IMR-90 (cell line): ENCODE measurements at regions not wholly inside any gene's neighbourhood (a gene's known extent, or its start where the extent isn't known, plus 50 kb on each side); places are given as distances from the start of the nearest gene placed in this dataset.

Experiments used
- ATAC-seq: fragments of 200-7000 bp; cut with Tn5 transposase; 2 replicates; pipeline ENCODE4 v1.9.1; 2020; ENCODE audit warnings: low read depth, mild to moderate bottlenecking, moderate library complexity
- BruUV-seq: library from RNA; stranded (reverse); fragments of 400-500 nt; replicated peaks from 2 replicates; lab custom pipeline; 2021; lab: Mats Ljungman, UMichigan
- CTCF ChIA-PET: fragments of 300-600 bp; formaldehyde crosslinking; extraction: SDS; loops from one replicate; lab custom pipeline; 2021; ENCODE audit warnings: antibody characterized with exemption; lab: Yijun Ruan, JAX
- POLR2A ChIA-PET: fragments of 300-600 bp; sonication (Branson Sonifier 250); formaldehyde crosslinking; loops from one replicate; lab custom pipeline; 2022; ENCODE audit warnings: antibody characterized with exemption; ENCODE audit not compliant: unreplicated experiment; lab: Charles Lee
- DNase-seq: peaks from one replicate; pipeline ENCODE4 v3.0.0; 2013
- H2AFZ ChIP-seq: replicated peaks from 2 replicates; pipeline ENCODE3; 2013; ENCODE audit warnings: low read length, mild to moderate bottlenecking; ENCODE audit not compliant: poor library complexity
- H2AK5ac ChIP-seq: 2 replicates; pipeline ENCODE4 v1.6.1; 2013; ENCODE audit warnings: low read depth, low read length, inconsistent platforms
- H2AK9ac ChIP-seq: replicated peaks from 2 replicates; pipeline ENCODE3; 2013; ENCODE audit warnings: mild to moderate bottlenecking, low read depth, low read length, moderate library complexity; ENCODE audit not compliant: poor library complexity
- H2BK120ac ChIP-seq: 2 replicates; pipeline ENCODE4 v1.6.1; 2013; ENCODE audit warnings: low read depth, low read length, inconsistent platforms
- H2BK15ac ChIP-seq: 3 replicates; pipeline ENCODE4 v1.6.1; 2013; ENCODE audit warnings: low read depth, low read length, inconsistent platforms
- H2BK20ac ChIP-seq: 2 replicates; pipeline ENCODE4 v1.6.1; 2013; ENCODE audit warnings: low read depth, mild to moderate bottlenecking, inconsistent platforms, low read length, moderate library complexity
- H2BK5ac ChIP-seq: 2 replicates; pipeline ENCODE4 v1.6.1; 2013; ENCODE audit warnings: mild to moderate bottlenecking, low read depth, low read length, inconsistent platforms; ENCODE audit not compliant: poor library complexity, severe bottlenecking
- H3K14ac ChIP-seq: replicated peaks from 2 replicates; pipeline ENCODE4 v1.6.1; 2013; ENCODE audit warnings: low read depth, low read length, inconsistent platforms
- H3K18ac ChIP-seq: 2 replicates; pipeline ENCODE4 v1.6.1; 2013; ENCODE audit warnings: low read depth, low read length, control low read depth
- H3K23ac ChIP-seq: 2 replicates; pipeline ENCODE4 v1.6.1; 2013; ENCODE audit warnings: low read depth, low read length, inconsistent platforms
- H3K27ac ChIP-seq: 2 replicates; pipeline ENCODE4 v1.5.1; 2013; ENCODE audit warnings: mild to moderate bottlenecking, control low read depth, low read length; ENCODE audit not compliant: insufficient read depth
- H3K27me3 ChIP-seq: 2 replicates; pipeline ENCODE4 v1.6.1; 2013; ENCODE audit warnings: low read length; ENCODE audit not compliant: control insufficient read depth, insufficient read depth
- H3K36me3 ChIP-seq: 2 replicates; pipeline ENCODE4 v1.6.1; 2013; ENCODE audit warnings: low read length, mixed read lengths; ENCODE audit not compliant: control insufficient read depth, insufficient read depth
- H3K4ac ChIP-seq: 2 replicates; pipeline ENCODE4 v1.6.1; 2013; ENCODE audit warnings: low read depth, low read length, inconsistent platforms
- H3K4me1 ChIP-seq: 2 replicates; pipeline ENCODE4 v1.6.1; 2013; ENCODE audit warnings: low read length, mixed read lengths; ENCODE audit not compliant: control insufficient read depth, insufficient read depth
- H3K4me2 ChIP-seq: 2 replicates; pipeline ENCODE4 v1.6.1; 2013; ENCODE audit warnings: low read depth, mild to moderate bottlenecking, control low read depth, low read length, moderate library complexity
- H3K4me3 ChIP-seq: 2 replicates; pipeline ENCODE4 v1.5.1; 2013; ENCODE audit warnings: low read depth, mild to moderate bottlenecking, control low read depth, low read length, moderate library complexity; ENCODE audit not compliant: insufficient read depth
- H3K56ac ChIP-seq: 2 replicates; pipeline ENCODE4 v1.6.1; 2013; ENCODE audit warnings: low read length, inconsistent platforms; ENCODE audit not compliant: insufficient read depth; ENCODE audit errors: extremely low read depth
- H3K79me1 ChIP-seq, 2 experiments: 2 replicates each; pipeline ENCODE4 v1.6.1; 2013; ENCODE audit warnings: low read length in 2 of 2, inconsistent platforms in 1 of 2, low read depth in 1 of 2
- H3K9ac ChIP-seq: 2 replicates; pipeline ENCODE4 v1.6.1; 2013; ENCODE audit warnings: low read depth, low read length, control low read depth
- H3K9me1 ChIP-seq: 2 replicates; pipeline ENCODE4 v1.6.1; 2013; ENCODE audit warnings: low read length, inconsistent platforms; ENCODE audit not compliant: insufficient read depth
- H3K9me3 ChIP-seq: 2 replicates; pipeline ENCODE4 v1.6.1; 2013; ENCODE audit warnings: low read length; ENCODE audit not compliant: control insufficient read depth, insufficient read depth
- H4K20me1 ChIP-seq: 2 replicates; pipeline ENCODE4 v1.6.1; 2013; ENCODE audit warnings: low read length, inconsistent platforms; ENCODE audit not compliant: insufficient read depth
- H4K5ac ChIP-seq: 2 replicates; pipeline ENCODE4 v1.6.1; 2013; ENCODE audit warnings: mild to moderate bottlenecking, low read depth, low read length, control low read depth
- H4K8ac ChIP-seq, 2 experiments: 2 replicates each; pipeline ENCODE4 v1.6.1; 2013; ENCODE audit warnings: low read depth in 2 of 2, low read length in 2 of 2, control low read depth in 1 of 2, inconsistent platforms in 1 of 2
- H4K91ac ChIP-seq: 2 replicates; pipeline ENCODE4 v1.6.1; 2013; ENCODE audit warnings: low read depth, low read length, inconsistent platforms; ENCODE audit not compliant: insufficient read depth
- BHLHE40 ChIP-seq: fragments of 150-350 bp; IDR thresholded peaks from 2 replicates; pipeline ENCODE4 v1.6.1; 2016; ENCODE audit warnings: mild to moderate bottlenecking, low read depth, low read length
- CEBPB ChIP-seq: IDR thresholded peaks from 2 replicates; pipeline ENCODE4 v1.6.1; 2012; ENCODE audit warnings: low read depth, low read length, improper control_type of control experiment
- CHD1 ChIP-seq: IDR thresholded peaks from 2 replicates; pipeline ENCODE4 v1.6.1; 2012; ENCODE audit warnings: low read depth, low read length, improper control_type of control experiment
- CTCF ChIP-seq: conservative IDR thresholded peaks from 2 replicates; pipeline ENCODE4 v1.5.1; 2012; ENCODE audit warnings: mild to moderate bottlenecking, low read depth, low read length, improper control_type of control experiment
- FOS ChIP-seq: fragments of 150-350 bp; IDR thresholded peaks from 2 replicates; pipeline ENCODE4 v1.6.1; 2016; ENCODE audit warnings: low read depth, low read length
- MAFK ChIP-seq: IDR thresholded peaks from 2 replicates; pipeline ENCODE4 v1.6.1; 2012; ENCODE audit warnings: low read depth, low read length, improper control_type of control experiment
- MAZ ChIP-seq: IDR thresholded peaks from 2 replicates; pipeline ENCODE4 v1.6.1; 2012; ENCODE audit warnings: low read depth, mild to moderate bottlenecking, low read length, improper control_type of control experiment, moderate library complexity, borderline replicate concordance
- MXI1 ChIP-seq: IDR thresholded peaks from 2 replicates; pipeline ENCODE4 v1.6.1; 2012; ENCODE audit warnings: low read depth, mild to moderate bottlenecking, low read length, moderate library complexity, borderline replicate concordance
- NFE2L2 ChIP-seq: fragments of 150-350 bp; IDR thresholded peaks from 2 replicates; pipeline ENCODE4 v1.6.1; 2016; ENCODE audit warnings: low read depth, mild to moderate bottlenecking, low read length
- RAD21 ChIP-seq: IDR thresholded peaks from 2 replicates; pipeline ENCODE4 v1.6.1; 2012; ENCODE audit warnings: low read length, improper control_type of control experiment
- RCOR1 ChIP-seq: IDR thresholded peaks from 2 replicates; pipeline ENCODE4 v1.6.1; 2012; ENCODE audit warnings: mild to moderate bottlenecking, low read length, improper control_type of control experiment; ENCODE audit not compliant: insufficient replicate concordance
- RFX5 ChIP-seq: IDR thresholded peaks from 2 replicates; pipeline ENCODE4 v1.8.0; 2012; ENCODE audit warnings: low read depth, mild to moderate bottlenecking, low read length, moderate library complexity
- SMC3 ChIP-seq: fragments of 150-350 bp; IDR thresholded peaks from 2 replicates; pipeline ENCODE4 v1.6.1; 2016; ENCODE audit warnings: low read depth, mild to moderate bottlenecking, antibody characterized with exemption, low read length, moderate library complexity
- WGBS, 2 experiments: methylation state at CpG; one replicate each; pipeline versions ENCODE4 v1.1.5 to v1.1.7; 2013; ENCODE audit warnings: missing lambda C conversion rate in 2 of 2; ENCODE audit not compliant: insufficient read length in 1 of 2; ENCODE audit errors: extremely low coverage in 2 of 2; 5-methylcytosine and 5-hydroxymethylcytosine counted together
- dilution Hi-C: fragments of 300-500 bp; cut with HindIII; formaldehyde crosslinking; loops from one replicate; pipeline ENCODE4 v1.14.3; 2018; ENCODE audit warnings: low sequenced_read_pairs; ENCODE audit not compliant: unreplicated experiment
- in situ Hi-C: fragments of 300-500 bp; cut with MboI; formaldehyde crosslinking; loops from 3 replicates; pipeline ENCODE4 v1.14.3; 2019; ENCODE audit warnings: low sequenced_read_pairs, inconsistent platforms, mixed read lengths
- intact Hi-C: fragments of 100-400 bp; cut with micrococcal nuclease; formaldehyde crosslinking; loops from 2 replicates; pipeline ENCODE4 v1.10.0; 2022
- TF ChIP-seq, protein P1 (sequence below): fragments of 150-350 bp; IDR thresholded peaks from 2 replicates; pipeline ENCODE4 v1.6.1; 2016; ENCODE audit warnings: low read depth, mild to moderate bottlenecking, low read length, moderate library complexity, borderline replicate concordance

- Histone ChIP-seq H4K91ac (no peak overlapping the region), H4K5ac (no peak overlapping the region), H3K4ac (no peak overlapping the region), H4K20me1 (no peaks in the 10 kb centered on the region), H3K23ac (no peak overlapping the region), H2AK9ac (no peak overlapping the region), H2AK5ac (no peak overlapping the region), H3K4me3 (no peak overlapping the region), H3K27ac (no peak overlapping the region), H3K79me1 (no peaks in the 10 kb centered on the region), H2BK20ac (no peak overlapping the region), H3K36me3 (no peaks in the 10 kb centered on the region), H3K4me1 (no peaks in the 10 kb centered on the region), H2BK120ac (no peak overlapping the region), H3K27me3 (no peaks in the 10 kb centered on the region), H2BK15ac (no peak overlapping the region), H3K4me2 (no peak overlapping the region), H3K14ac (no peak overlapping the region), H3K18ac (no peak overlapping the region), H3K9me1 (no peaks in the 10 kb centered on the region), H2AFZ (no peak overlapping the region), H3K9me3 (peaks cover 50% of the 10 kb centered on the region), H3K9ac (no peak overlapping the region), H3K56ac (no peak overlapping the region), H4K8ac (no peak overlapping the region), H2BK5ac (no peak overlapping the region)
- dilution Hi-C loops: no loop called here
- ChIA-PET CTCF (no interaction called here), POLR2A (no interaction called here)
- DNase-seq (no peak), ATAC-seq (no peak)
- 82% methylated on average over 6 of the region's 16 CpGs; no CpG with 5 or more reads in 1 of the 2 experiments for WGBS, 2 experiments
- intact Hi-C loops: no loop called here
- TF ChIP-seq BHLHE40 (no peak), NFE2L2 (no peak), RCOR1 (no peak), MXI1 (no peak), FOS (no peak), RFX5 (no peak), CTCF (no peak), RAD21 (no peak), MAFK (no peak), CHD1 (no peak), CEBPB (no peak), SMC3 (no peak), MAZ (no peak)
- TF ChIP-seq, protein P1, sequence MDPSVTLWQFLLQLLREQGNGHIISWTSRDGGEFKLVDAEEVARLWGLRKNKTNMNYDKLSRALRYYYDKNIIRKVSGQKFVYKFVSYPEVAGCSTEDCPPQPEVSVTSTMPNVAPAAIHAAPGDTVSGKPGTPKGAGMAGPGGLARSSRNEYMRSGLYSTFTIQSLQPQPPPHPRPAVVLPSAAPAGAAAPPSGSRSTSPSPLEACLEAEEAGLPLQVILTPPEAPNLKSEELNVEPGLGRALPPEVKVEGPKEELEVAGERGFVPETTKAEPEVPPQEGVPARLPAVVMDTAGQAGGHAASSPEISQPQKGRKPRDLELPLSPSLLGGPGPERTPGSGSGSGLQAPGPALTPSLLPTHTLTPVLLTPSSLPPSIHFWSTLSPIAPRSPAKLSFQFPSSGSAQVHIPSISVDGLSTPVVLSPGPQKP: no peak
- BruUV-seq: no TSS peak
- in situ Hi-C loops: no loop called here
These were observed 236.6 kb downstream of the NPHP4 start for GRCh38 chr1:5755552-5756125.
